RCC 7860 (cell line): ENCODE measurements at regions not wholly inside any gene's neighbourhood (a gene's known extent, or its start where the extent isn't known, plus 50 kb on each side); places are given as distances from the start of the nearest gene placed in this dataset.

Experiments
- DNase-seq: peaks from one replicate; pipeline ENCODE4 v3.0.0-alpha.2; 2015; ENCODE audit warnings: low spot score
- FAIRE-seq: peaks from 2 replicates; lab custom pipeline; 2012; peaks lifted over from hg19 to GRCh38; lab: Jason Lieb, UNC

GRCh38 chr5:105430516-105430915 is 1867.9 kb upstream of the NUDT12 start:
- DNase-seq (no peak), FAIRE-seq (no peak)

GRCh38 chr5:105428451-105429380 is 1866.1 kb upstream of the NUDT12 start:
- FAIRE-seq (no peak), DNase-seq (no peak)

GRCh38 chr5:105414067-105414466 is 1851.5 kb upstream of the NUDT12 start:
- FAIRE-seq (no peak), DNase-seq (no peak)

- no peak for DNase-seq
- no peak for FAIRE-seq
Measured at GRCh38 chr5:105413406-105413990, 1850.9 kb upstream of the NUDT12 start.

GRCh38 chr5:105409695-105410094 is 1847.1 kb upstream of the NUDT12 start:
- FAIRE-seq = no peak
- DNase-seq = no peak

- DNase-seq = no peak
- FAIRE-seq = no peak
Measured at GRCh38 chr5:105407200-105407599, 1844.6 kb upstream of the NUDT12 start.

- FAIRE-seq (no peak), DNase-seq (no peak)
Measured at GRCh38 chr5:105397749-105398148, 1835.2 kb upstream of the NUDT12 start.

- no peak for DNase-seq
- no peak for FAIRE-seq
Measured at GRCh38 chr5:105392710-105393149, 1830.1 kb upstream of the NUDT12 start.

GRCh38 chr5:105392122-105392709 is 1829.6 kb upstream of the NUDT12 start:
- DNase-seq = no peak
- no peak for FAIRE-seq

GRCh38 chr5:105380126-105380525 is 1817.5 kb upstream of the NUDT12 start:
- no peak for DNase-seq
- no peak for FAIRE-seq

GRCh38 chr5:105371169-105371568 is 1808.6 kb upstream of the NUDT12 start:
- no peak for DNase-seq
- FAIRE-seq = no peak

- DNase-seq = no peak
- no peak for FAIRE-seq
Measured at GRCh38 chr5:105350486-105351140, 1788.0 kb upstream of the NUDT12 start.

- no peak for FAIRE-seq
- no peak for DNase-seq
Measured at GRCh38 chr5:105331558-105331957, 1769.0 kb upstream of the NUDT12 start.

GRCh38 chr5:105330185-105330584 is 1767.6 kb upstream of the NUDT12 start:
- DNase-seq (no peak), FAIRE-seq (no peak)

- FAIRE-seq (no peak), DNase-seq (no peak)
Measured at GRCh38 chr5:105304859-105305258, 1742.3 kb upstream of the NUDT12 start.

GRCh38 chr5:105288946-105289345 is 1726.4 kb upstream of the NUDT12 start:
- DNase-seq (no peak), FAIRE-seq (no peak)

- DNase-seq (no peak), FAIRE-seq (no peak)
Measured at GRCh38 chr5:105283134-105283533, 1720.5 kb upstream of the NUDT12 start.

- FAIRE-seq (no peak), DNase-seq (no peak)
Measured at GRCh38 chr5:105274079-105274478, 1711.5 kb upstream of the NUDT12 start.

- FAIRE-seq (no peak), DNase-seq (no peak)
Measured at GRCh38 chr5:105263515-105263914, 1700.9 kb upstream of the NUDT12 start.

- FAIRE-seq (no peak), DNase-seq (no peak)
Measured at GRCh38 chr5:105259581-105260217, 1697.1 kb upstream of the NUDT12 start.

GRCh38 chr5:105238561-105238960 is 1676.0 kb upstream of the NUDT12 start:
- FAIRE-seq = no peak

More at GRCh38 chr5:105238561-105238960, 1676.0 kb upstream of the NUDT12 start:
- no peak for DNase-seq
